ENCODE measurements at regions not wholly inside any gene's neighbourhood (a gene's known extent, or its start where the extent isn't known, plus 50 kb on each side); places are given as distances from the start of the nearest gene placed in this dataset.

DNA sequence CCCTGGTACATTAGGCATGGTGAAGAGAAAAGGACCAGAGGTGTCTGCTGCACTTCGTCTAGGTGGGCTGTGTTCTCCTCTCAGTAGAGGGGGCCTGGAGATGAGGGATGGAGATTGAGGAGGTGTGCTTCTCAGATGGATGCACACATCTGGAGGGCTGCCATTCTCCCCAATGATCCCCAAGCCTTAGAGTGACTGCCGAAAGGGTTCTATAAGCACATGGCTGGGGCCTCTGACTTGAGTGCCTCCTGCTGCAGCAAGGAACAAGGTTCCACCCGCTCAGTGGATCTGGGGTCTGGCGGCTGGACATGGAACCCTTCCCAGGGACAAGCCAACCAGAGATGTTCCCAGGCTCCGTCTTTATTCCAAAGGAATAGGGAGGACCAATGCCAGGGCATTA is 66.8 kb downstream of the CPN2 start:
- Histone ChIP-seq H3K36me3 (ENCODE audit: insufficient read depth, low read length) (no peaks in the 10 kb centered on the region), H3K9me3 (ENCODE audit: low read length) (no peaks in the 10 kb centered on the region), H3K4me3 (ENCODE audit: low read depth, low read length, poor library complexity, severe bottlenecking) (no peak overlapping the region), H3K4me1 (ENCODE audit: insufficient read depth, low read length, poor library complexity, severe bottlenecking) (no peaks in the 10 kb centered on the region), H4K20me1 (ENCODE audit: insufficient read depth, low read length) (no peaks in the 10 kb centered on the region), H3K79me2 (ENCODE audit: insufficient read depth, low read depth, low read length) (no peaks in the 10 kb centered on the region), H2AFZ (ENCODE audit: low read length) (no peak overlapping the region), H3K9me2 (ENCODE audit: insufficient read depth, low read length) (no peaks in the 10 kb centered on the region), H3K4me2 (ENCODE audit: low read length) (no peak overlapping the region), H3K27ac (ENCODE audit: low read depth, low read length, poor library complexity, severe bottlenecking) (no peak overlapping the region)
- intact Hi-C loops (cut with micrococcal nuclease; ENCODE audit: unreplicated experiment), result loop anchor here (2.0 kb wide), 1 partner anchor 66 kb away; no protein-coding TSS in a partner anchor
- no TSS peak for BruUV-seq (replicated peaks)
- TF ChIP-seq EZH2phosphoT487 (IDR thresholded peaks at IDR 0.05; ENCODE audit: borderline replicate concordance, low read depth, low read length), result no peak
- TF ChIP-seq, protein P1, sequence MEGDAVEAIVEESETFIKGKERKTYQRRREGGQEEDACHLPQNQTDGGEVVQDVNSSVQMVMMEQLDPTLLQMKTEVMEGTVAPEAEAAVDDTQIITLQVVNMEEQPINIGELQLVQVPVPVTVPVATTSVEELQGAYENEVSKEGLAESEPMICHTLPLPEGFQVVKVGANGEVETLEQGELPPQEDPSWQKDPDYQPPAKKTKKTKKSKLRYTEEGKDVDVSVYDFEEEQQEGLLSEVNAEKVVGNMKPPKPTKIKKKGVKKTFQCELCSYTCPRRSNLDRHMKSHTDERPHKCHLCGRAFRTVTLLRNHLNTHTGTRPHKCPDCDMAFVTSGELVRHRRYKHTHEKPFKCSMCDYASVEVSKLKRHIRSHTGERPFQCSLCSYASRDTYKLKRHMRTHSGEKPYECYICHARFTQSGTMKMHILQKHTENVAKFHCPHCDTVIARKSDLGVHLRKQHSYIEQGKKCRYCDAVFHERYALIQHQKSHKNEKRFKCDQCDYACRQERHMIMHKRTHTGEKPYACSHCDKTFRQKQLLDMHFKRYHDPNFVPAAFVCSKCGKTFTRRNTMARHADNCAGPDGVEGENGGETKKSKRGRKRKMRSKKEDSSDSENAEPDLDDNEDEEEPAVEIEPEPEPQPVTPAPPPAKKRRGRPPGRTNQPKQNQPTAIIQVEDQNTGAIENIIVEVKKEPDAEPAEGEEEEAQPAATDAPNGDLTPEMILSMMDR (conservative IDR thresholded peaks at IDR 0.05; ENCODE audit: low read length), result no peak
- CTCF ChIA-PET (ENCODE audit: unreplicated experiment), result no interaction called here
- POLR2A ChIA-PET, result interaction anchor here (1.8 kb wide), 1 partner anchor 10 kb away, joined by 4 read pairs; no protein-coding TSS in a partner anchor
- DNase-seq (ENCODE audit: low spot score), result no peak

DNA sequence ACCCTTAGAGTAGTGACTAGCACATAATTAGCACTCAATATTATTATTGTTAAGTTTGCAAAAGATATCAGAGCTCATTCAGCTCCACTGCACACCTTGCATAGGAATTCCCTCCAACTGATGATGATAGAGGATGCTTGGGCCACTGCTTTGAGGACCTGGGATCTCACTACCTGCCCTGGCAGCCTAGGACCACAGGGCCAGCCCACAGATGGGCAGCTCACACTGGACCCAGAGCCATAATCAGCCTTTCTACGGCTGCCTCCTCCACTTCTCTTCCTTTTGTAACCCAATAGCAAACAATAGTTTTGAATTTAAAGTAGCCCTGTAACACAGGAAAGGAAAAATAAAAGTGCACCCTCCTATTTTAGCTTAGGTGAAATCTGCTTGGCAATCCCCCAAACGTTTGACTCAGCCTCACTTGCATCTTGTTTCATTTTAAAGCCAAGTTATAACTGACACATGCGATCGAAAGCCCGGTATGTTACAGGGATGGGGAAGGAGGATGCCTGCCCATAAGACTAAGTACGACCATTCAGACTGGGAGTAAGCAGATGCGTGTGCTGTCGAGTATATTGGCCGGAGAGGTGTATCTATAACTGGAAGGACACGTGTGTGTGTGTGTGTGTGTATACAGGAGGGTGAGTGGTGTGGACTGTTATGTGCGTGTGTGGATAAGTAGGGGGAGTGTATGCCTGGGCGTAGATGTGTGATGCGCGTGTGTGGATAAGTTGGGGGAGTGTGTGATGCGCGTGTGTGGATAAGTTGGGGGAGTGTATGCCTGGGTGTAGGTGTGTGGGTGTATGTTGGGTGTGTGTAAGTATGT is 65.9 kb downstream of the CPN2 start:
- BruUV-seq (replicated peaks), result no TSS peak
- ChIA-PET CTCF (ENCODE audit: unreplicated experiment) (no interaction called here), POLR2A (no interaction called here)

More for the DNA sequence above, 65.9 kb downstream of the CPN2 start:
- Histone ChIP-seq H3K4me2 (ENCODE audit: low read length) (no peak overlapping the region), H3K4me3 (ENCODE audit: low read depth, low read length, poor library complexity, severe bottlenecking) (no peak overlapping the region), H3K36me3 (ENCODE audit: insufficient read depth, low read length) (no peaks in the 10 kb centered on the region), H4K20me1 (ENCODE audit: insufficient read depth, low read length) (no peaks in the 10 kb centered on the region), H3K4me1 (ENCODE audit: insufficient read depth, low read length, poor library complexity, severe bottlenecking) (no peaks in the 10 kb centered on the region), H3K79me2 (ENCODE audit: insufficient read depth, low read depth, low read length) (no peaks in the 10 kb centered on the region), H3K27ac (ENCODE audit: low read depth, low read length, poor library complexity, severe bottlenecking) (no peak overlapping the region), H3K9me3 (ENCODE audit: low read length) (no peaks in the 10 kb centered on the region), H2AFZ (ENCODE audit: low read length) (no peak overlapping the region), H3K9me2 (ENCODE audit: insufficient read depth, low read length) (no peaks in the 10 kb centered on the region)
- no peak for DNase-seq (ENCODE audit: low spot score)
- no peak for TF ChIP-seq EZH2phosphoT487 (IDR thresholded peaks at IDR 0.05; ENCODE audit: borderline replicate concordance, low read depth, low read length)
- TF ChIP-seq, protein P1 (conservative IDR thresholded peaks at IDR 0.05; ENCODE audit: low read length), result no peak
- intact Hi-C loops (cut with micrococcal nuclease; ENCODE audit: unreplicated experiment), result loop anchor here (2.0 kb wide), 1 partner anchor 66 kb away; no protein-coding TSS in a partner anchor
